ENCODE measurements at regions not wholly inside any gene's neighbourhood (a gene's known extent, or its start where the extent isn't known, plus 50 kb on each side); places are given as distances from the start of the nearest gene placed in this dataset.
A peak's percentile ranks its signal among the peaks of the same experiment; 100 is the strongest.

DNA sequence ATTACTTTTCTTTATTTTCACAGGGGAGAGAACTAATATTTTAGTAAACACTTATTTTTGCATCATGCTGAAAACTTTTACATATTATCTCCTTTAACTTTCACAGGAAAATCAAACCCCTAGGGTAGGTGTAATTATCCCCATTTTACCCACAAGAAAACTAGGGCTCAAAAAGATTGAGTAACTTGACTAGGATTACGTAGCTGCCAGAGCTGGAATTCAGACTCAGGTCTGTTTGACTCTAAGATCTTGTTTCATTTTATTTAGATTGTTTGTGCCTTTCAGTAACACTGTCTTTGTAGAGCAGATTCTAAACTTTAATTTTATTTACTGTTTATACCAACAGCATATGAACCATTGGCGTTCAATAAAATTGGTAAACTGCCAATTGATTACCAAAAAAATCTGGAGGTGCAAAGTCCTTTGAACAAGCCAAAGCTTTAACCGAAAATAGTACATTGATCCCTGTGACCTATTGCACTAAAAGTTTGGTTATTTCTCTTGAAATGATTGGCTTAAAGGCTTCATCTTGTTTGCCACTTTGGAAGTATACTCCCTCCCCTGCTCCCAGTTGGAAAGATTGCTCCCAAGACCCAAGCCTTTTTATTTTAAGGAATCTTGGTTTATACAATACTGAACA, 71.0 kb upstream of the WDR26 start:
- no peak for DNase-seq (ENCODE audit: low spot score)

DNA sequence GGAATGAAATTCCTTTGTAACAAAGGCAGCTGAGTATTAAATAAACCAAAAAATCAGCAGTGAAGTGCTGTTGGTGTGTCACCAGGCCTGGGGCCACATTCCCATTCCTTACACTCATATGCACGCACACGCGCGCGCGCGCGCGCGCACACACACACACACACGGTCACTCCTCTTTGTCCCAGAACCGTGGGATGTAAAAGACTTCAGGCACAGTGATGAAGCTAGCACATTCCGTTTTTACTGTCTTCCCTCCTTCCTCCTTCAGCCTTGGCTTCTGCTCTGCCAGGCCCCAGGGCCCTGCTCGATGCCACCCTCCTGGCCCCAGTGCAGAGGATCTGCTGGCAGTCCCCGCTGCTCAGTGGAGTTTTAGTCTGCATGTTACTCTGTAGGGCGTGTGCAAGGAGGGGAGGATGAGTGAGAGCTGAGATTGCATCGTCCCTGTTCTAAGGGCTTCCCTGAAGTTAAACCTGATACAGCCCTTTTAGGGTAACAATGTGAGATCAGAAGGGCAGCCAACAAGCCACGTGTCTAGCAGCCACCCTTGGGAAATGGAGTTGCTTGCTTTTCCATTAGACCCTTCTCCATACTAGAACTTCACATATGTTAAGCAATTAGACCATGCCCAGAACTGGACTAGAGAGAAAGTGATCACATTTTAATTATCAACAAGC, 71.7 kb upstream of the WDR26 start:
- DNase-seq (ENCODE audit: low spot score): no peak

DNA sequence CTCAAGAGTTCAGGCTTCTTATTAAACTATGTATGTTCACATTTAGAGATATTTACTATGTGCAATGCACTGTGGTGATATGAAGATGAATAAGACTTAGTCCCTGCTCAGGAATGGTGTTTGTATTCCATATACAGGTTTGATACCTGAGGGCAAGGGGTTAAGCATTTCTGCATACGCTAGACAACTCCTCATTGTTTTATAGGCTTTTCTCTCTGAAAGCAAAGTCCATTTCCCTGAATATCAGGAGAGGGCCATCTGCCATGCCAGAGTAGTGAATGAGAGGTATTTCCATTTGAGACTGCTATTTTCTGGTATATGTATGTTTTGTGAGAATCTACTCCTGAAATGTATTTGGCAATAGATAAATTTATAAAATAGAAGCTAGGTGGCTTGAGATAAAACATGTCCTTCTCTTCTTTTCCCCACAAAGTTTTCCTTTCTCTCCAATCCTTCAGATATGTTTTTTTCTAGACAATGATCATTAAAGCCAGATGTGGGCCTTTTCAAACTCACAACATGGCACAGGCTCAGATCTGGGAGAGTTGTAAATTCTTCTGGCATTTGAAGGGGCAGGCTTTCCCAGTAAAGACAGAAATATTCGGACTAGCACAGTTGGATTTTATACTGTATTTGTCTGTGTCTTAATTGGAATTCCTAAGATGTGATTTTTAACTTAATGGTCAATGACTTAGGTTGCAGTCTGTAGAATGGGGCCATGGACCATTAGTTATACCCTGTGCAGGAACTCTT, 73.3 kb upstream of the WDR26 start:
- DNase-seq (ENCODE audit: low spot score): no peak

DNA sequence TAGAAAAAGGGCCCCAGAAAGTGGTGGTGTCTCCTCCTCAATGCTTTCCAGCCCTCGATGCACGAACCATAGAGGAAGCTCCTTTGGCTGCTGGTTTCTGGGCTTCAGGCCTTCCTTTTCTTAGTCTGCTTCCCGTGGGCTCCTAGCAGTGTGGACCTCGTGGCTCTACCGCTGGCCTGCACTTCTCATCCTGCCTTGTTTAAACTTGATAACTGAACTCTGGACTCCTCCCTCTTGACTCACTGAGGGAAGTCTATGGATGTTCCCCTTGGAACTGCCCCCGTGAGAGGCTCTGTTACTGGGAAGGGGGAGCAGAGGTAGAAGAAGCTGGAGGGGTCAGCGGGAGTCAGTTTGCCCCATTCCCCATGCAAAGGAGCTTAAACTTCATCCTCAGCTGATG, 75.3 kb upstream of the WDR26 start:
- no peak for DNase-seq (ENCODE audit: low spot score)

DNA sequence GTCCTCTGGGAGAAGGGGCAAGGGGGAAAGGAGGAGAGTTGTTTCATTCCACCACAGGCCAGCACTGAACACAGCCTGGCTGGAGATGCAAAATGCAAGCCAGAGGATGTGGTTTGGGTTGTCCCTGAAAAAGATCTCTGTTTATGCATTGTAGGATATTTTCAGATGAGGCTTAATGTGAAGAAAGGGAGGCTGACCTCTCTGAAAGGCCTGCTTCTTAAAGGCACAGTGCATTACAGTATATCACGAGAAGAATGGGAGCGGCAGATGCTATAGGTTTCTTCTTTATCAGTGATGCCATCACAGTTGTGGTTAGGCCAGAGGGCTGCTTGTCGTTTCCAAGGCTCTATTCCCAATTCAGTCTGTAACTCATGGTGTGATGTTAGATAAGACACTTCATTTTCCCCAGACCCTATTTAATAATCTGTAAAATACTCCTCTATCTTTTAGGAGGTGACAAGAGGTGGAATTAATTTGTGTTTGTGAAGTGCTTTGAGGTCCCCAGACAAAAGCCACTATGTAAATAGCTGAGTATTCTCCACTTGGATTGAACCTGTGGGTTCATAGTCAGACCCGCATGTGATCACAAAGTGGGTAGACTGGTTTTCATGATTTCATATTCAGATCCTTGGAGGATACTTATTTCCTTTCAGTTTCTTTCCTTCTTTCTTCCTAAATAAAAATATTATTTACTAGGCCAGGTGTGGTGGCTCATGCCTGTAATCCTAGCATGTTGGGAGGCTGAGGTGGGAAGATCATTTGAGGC, 76.5 kb upstream of the WDR26 start:
- no peak for DNase-seq (ENCODE audit: low spot score)

DNA sequence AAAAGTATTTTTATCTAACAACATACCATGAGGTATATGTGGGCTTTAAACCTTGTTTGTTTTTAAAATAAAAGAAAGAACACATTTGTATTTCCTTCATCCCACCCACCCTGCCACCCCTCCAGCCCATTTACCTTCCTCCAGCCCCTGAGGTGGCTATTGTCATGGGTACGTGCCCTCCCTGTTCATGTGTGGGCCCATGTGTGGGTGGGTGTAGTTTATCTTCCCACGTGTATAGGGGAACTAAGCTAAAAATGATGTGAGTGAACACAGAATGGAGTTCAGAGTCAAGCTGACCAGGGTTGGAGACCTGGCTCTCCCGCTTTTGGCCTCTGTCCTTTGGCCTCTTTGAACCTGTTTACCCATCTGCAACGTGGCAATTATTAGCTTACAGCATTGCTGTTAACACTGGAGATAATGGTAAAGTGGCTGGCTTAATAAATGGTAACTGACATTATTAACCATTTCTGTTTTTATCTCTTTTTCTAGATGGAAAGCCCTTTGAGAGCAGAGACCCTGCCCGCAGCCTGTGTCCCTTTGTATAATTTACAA, 78.1 kb upstream of the WDR26 start:
- DNase-seq (ENCODE audit: low spot score): no peak

DNA sequence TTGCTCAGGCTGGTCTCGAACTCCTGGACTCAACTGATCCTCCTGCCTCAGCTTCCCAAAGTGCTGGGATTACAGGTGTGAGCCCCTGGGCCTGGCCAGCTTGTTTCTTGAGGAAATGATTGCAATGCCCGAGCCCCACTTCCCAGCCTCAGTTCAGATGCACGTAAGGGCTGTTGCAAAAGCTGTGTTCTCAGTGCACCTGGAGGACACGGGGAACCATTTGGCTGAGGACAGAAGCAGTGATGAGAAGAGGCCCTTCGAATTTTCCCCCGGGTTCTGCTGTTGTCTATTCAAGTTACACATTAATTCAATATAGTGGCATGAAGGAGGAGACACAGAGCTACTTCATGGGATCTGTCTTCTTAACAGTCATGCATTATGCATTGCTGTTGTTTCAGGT, 78.8 kb upstream of the WDR26 start:
- DNase-seq (ENCODE audit: low spot score): no peak

DNA sequence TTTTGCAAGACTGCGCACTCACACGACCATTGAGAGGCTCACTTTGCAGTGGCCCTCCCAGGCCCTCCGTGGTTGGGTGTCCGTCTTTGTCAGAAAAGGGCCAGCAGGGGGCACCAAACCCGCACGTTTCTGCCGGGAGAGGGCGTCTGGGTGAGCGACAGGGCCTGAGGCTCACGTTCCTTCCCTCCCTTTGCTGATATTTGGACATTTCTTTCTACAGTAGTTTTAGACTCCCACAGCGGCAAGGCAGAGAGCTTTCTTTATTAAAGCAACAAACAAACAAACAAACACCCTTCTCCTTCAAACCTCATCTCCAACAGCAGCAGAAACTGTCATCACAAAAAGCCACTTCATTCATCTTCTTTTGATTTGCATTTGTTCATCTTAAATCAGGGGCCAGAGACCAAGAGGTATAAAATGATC, 79.2 kb upstream of the WDR26 start:
- DNase-seq (ENCODE audit: low spot score): peak; percentile 55

DNA sequence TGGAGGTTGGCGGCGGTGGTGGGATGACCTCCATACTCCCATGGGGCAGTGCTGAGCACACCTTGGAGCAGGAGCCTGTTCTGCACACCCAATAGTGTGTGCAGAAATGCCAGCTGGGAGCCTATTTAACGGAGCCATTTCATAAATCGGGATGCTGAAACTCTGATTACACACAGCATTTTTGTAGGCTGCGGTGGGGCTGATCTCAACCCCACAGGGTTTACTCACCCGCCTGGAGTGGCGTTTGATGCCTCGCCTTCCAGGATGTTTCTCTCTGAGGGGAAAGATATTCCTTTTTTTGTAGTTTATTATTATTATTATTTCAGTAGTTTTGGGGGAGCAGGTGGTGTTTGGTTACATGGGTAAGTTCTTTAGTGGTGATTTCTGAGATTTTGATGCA, 82.6 kb upstream of the WDR26 start:
- no peak for DNase-seq (ENCODE audit: low spot score)

DNA sequence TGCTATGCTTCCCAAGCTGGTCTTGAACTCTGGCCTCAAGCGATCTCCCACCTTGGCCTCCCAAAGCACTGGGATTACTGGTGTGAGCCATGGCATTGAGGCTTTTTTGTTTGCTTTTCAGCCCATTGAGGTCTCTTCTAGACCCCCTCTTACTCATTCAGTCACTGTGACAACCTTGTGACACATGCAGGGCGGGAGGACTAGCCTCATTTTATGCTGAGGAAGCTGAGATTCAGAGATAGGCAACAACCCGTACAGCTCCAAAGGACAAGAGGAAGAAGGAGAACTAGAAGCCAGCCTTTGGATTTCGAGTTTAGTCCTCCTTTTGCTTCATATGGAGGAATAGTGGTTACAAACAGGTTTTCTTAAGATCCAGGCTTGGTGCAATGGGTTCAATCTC, 83.9 kb upstream of the WDR26 start:
- no peak for DNase-seq (ENCODE audit: low spot score)

DNA sequence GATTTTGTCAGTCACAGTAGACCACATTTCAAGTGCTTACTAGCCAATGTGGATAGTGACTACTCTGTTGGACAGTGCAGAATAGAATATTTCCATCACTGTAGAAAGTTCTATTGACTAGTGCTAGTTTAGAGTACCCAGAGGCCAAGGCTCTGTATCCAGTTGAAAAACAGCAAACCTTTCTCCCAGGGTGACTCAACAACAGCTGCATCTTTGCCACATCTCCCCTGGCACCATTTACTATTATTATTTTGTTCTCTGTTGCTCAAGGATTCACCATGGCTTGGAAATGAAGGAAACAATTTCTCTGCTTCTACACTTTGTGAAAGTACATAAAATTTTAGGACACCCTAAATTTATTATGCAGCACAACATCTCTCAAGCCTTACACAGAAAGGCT, 85.3 kb upstream of the WDR26 start:
- no peak for DNase-seq (ENCODE audit: low spot score)

DNA sequence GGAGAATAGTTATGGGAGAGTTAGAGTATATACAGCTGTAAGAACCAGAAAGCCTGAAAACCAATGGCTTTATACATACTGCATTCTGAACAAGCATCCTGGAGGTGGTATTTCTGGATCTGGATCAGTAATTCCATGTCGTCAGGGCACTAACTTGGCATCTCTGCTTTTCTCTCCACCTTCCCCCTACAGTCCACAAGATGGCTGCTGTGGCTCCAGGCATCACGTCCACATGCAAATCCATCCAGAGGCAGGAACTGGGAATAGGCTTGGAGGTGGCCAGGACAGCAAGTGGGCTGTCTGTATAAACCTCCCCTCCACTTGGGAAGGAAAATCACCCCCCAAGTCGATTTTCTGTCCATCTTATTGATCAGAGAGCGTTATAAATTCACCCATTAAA, 86.2 kb upstream of the WDR26 start:
- DNase-seq (ENCODE audit: low spot score): no peak

DNA sequence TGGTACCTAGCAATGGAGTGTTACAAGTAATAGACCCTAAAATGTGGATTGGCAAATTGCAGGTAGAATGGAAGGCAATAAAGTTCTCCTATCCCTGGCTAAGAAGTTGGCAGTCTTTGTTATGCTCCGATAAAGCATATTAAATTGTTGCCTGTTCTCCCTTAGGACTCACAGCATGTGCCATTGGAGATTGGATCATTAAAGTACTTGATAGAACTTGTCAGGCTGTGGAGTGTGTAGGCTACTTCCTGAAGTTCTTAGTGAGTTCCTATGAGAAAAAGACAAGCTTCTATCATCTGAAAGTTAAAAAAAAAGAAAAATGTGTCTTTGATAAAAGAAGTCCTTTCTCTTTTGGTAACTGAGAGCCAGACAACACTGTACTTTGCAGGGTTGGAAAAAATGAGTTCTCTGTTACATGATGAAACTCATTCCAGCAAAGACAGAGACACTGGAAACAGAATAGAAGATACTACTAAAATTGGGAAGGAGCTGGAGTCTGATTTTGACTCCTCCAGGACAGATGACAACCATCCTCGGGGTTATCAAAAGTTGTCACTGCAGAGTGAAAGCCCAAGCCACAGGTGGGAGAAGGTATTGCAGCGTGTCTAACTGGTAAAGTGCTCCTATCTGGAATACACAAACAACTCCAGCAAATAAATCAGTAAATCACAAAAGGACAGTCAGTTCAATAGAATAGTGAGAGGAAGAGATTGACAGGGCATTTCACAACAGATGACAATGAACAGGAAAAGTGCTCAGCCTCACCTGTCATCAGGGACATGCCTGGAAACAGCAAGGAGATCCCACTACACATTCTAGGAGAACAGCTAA, 87.5 kb upstream of the WDR26 start:
- DNase-seq (ENCODE audit: low spot score): no peak

DNA sequence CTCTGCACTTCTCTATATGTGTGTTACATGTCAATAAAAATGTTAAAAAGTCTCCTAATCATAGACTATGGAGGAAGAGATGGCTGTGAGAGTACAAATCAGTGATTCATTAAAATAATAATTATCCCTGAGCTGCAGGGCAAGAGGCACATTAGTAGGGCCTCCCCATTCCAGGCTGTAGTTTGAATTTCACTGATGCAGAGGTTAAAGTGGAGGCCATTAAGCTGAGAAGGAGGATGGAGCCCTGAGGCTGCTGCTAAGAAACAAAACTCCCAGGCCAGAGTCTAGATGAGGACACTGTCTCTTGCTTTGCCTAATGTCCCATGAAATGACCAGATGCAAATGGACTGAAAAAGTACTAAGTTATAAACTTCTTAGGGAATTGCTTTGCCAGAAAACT, 89.1 kb upstream of the WDR26 start:
- no peak for DNase-seq (ENCODE audit: low spot score)

DNA sequence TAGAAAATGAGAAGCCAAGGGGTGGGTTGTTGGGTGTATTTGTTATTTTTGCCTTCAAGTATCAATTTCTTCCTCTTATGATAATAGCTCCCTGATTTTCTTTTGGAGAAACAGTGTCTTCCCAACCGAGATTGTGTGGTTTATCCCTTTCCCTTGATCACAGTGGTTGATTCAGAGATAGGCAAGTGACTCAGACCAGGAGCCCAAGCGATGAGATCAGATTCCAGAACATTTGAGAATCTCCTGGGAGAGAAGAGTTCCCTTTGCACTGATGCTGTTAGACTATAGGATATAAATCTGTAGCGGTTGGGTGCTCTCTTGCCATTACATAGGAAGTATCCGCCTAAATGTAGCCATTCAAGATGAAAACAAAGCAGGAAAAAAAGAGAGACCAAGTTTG, 90.1 kb upstream of the WDR26 start:
- no peak for DNase-seq (ENCODE audit: low spot score)

DNA sequence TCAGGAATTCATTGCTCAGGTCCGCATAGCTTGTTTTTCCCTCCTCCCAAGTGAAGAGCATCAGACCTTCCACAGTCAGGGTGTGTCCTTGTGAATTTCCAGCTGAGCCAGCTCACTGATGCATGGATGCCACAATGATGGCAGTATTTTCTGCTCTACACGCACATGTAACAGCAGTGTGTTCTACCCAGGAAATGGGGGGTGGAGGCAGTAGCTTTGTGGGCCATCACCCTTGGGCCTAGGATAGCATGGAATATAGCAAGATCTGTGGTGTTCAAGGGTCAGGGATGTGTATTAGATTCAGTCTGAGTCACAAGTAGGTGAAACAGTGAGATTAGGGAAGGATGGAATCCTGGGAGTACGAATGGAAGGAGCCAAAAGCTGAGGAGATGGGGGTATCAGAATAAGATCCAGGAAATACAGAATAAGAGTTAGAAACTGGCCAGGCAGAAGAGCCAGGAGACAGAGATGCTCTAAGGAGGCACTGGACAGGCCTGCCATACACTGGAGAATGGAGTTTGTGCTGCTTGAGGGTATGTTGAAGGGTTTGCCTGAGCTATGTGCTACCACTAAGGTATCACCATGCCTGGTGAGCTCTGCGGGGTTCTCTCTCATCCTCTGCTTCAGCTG, 90.6 kb upstream of the CNIH3 start:
- DNase-seq (ENCODE audit: low spot score): no peak

DNA sequence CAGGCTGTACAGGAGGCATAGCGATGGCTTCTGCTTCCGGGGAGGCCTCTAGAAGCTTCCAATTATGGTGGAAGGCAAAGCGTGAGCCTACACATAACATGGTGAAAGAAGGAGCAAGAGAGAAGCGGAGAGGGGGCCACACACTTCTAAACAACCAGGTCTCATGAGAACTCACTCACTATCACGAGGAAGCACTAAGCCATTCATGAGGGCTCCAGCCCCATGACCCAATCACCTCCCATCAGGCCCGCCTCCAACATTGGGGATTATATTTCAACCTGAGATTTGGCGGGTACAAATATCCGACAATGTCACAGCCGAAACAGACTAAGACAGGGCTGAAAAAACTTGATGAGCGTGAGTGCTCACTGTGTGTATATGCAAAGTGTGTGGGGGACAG, 89.3 kb upstream of the CNIH3 start:
- no peak for DNase-seq (ENCODE audit: low spot score)

DNA sequence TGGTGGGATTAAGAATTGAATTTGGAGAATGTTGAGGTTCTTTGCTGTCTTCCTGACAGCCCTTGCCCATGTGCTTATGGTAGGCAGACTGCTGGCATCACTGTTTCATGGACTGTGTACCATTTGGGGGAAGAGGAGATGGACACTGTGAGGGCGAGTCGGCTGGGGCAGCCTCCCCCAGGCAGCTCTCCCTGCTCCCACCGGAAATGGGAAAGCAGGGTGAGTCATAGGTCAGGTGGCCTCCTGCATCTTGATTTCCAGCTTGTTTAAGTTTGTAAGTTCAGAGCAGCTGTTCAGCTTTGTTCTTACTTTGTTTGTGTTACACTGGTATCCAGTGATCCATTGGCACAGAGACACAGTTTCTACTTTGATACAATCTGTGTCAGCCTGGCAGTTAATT, 87.2 kb upstream of the CNIH3 start:
- DNase-seq (ENCODE audit: low spot score): no peak

DNA sequence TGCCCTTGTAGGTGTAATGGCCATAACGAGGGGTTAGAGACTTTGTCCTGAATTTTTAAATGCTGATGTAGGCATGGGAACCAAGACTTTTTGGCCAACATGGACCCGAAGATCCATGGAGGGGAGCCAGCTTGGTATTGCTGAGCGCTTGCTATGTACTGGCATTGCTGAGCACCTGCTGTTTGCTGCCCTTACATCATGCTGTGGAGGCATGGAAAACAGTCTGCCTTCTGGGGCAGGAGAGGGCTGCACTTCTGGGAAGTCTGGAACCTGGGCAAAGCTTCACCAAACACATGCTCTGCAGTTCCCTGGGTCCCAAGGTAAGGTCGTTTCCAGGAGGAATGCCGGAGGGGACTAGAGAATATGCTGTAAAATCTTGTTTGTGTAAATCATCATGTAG, 86.3 kb upstream of the CNIH3 start:
- no peak for DNase-seq (ENCODE audit: low spot score)

DNA sequence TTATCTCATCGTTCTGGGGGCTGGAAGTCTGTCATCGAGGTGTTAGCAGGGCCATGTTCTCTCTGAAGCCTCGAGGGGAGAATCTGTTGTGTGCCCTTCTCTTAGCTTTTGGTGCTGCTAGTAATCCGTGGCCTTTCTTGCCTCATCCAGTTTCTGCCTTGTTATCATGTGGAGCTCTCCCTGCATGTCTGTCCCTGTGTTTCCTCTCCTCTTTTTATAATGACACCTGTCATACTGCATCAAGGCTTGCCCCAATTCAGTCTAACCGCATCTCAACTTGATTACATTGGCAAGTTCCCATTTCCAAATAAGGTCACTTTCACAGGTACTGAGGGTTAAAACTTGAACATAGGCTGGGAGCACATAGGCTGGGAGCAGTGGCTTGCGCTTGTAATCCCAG, 82.6 kb upstream of the CNIH3 start:
- DNase-seq (ENCODE audit: low spot score): no peak

DNA sequence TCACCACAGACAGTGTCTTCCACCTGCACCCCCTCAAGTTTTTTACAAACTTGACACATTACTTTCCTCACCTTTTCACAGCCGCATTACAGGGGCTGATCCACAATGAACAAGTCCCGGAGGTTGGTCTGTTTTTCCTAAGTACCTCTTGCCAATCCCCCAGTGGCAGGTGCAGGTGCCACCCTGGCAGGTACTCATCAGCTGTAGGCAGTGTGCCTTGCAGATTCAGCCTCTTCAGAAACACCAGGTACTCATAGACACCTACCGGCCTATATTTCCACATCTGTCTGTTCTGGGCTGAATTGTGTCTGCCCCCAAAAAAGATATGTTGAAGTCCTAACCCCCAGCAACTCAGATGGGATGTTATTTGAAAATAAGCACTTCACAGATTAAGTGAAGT, 81.4 kb upstream of the CNIH3 start:
- DNase-seq (ENCODE audit: low spot score): no peak

All from putamen (tissue), 1 donor.